ENCODE measurements at regions not wholly inside any gene's neighbourhood (a gene's known extent, or its start where the extent isn't known, plus 50 kb on each side); places are given as distances from the start of the nearest gene placed in this dataset.

DNA sequence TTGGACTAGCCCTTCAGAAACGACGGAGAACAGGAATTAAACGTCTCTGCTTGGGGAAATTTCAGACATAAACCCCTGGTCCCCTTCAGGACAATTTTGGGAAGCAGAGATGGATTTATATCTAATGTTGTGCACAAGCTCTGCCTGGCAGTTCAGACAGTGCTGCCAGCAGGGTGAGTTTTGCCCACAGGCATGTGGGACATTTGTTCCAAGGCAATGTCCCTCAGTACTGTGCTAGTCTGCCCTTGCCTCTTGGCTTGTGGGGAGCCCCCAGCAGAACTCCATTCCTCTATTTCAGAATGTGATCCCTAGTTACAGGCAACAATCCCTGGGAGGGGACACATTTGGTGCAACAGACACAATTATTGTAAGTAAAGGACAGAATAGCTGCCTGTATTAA is 76.5 kb upstream of the GPR12 start:
- no peak overlapping the region for H2BK120ac ChIP-seq (replicated peaks; ENCODE audit: low read depth, low read length)
- H2AK5ac ChIP-seq (ENCODE audit: low read depth, low read length), result no peak overlapping the region
- H4K20me1 ChIP-seq (replicated peaks in 1 of 2; ENCODE audit: control insufficient read depth in 1 of 2, insufficient read depth in 2 of 2, low read length in 2 of 2), result no peaks in the 10 kb centered on the region
- no peak overlapping the region for H3K4ac ChIP-seq (replicated peaks; ENCODE audit: insufficient read length, low read depth, low read length)
- H3K9me3 ChIP-seq (ENCODE audit: insufficient read depth in 2 of 2, low read depth in 1 of 2, low read length in 1 of 2), result peaks cover 4% of the 10 kb centered on the region in 2 experiments; a peak in 2 of 4 replicates
- peaks cover 0 to 4% (median 0%) of the 10 kb centered on the region in 4 experiments; a peak in 2 of 7 replicates for H3K4me1 ChIP-seq (replicated peaks in 1 of 4; ENCODE audit: control insufficient read depth in 3 of 4, insufficient read depth in 4 of 4, low read length in 3 of 4)
- no peak overlapping the region for H2BK15ac ChIP-seq (ENCODE audit: low read length)
- CTCF ChIA-PET (ENCODE audit: partially characterized antibody), result no interaction called here
- POLR2A ChIA-PET (ENCODE audit: partially characterized antibody), result no interaction called here
- no peak overlapping the region for H3K23ac ChIP-seq (ENCODE audit: insufficient read length)
- WGBS, 2 experiments (ENCODE audit: extremely low coverage in 1 of 2, insufficient coverage in 1 of 2, insufficient read length in 1 of 2, insufficient replicate concordance in 2 of 2, low coverage in 1 of 2, low lambda C conversion rate in 2 of 2, missing lambda C conversion rate in 1 of 2), result 91% methylated on average over 3 of the region's 3 CpGs; no CpG with 5 or more reads in 1 of the 2 experiments
- no peak overlapping the region for H4K5ac ChIP-seq (ENCODE audit: insufficient read length, low read depth, low read length)
- H3K36me3 ChIP-seq (ENCODE audit: control insufficient read depth in 2 of 4, insufficient read depth in 4 of 4, low read length in 3 of 4), result no peaks in the 10 kb centered on the region
- H3K27ac ChIP-seq (ENCODE audit: low read depth, low read length), result no peak overlapping the region
- no peak overlapping the region for H3K4me2 ChIP-seq (ENCODE audit: insufficient read depth in 1 of 2, low read depth in 2 of 2, low read length in 2 of 2)
- no peaks in the 10 kb centered on the region for H3K79me2 ChIP-seq (ENCODE audit: control insufficient read depth in 1 of 2, insufficient read depth in 2 of 2, low read length in 2 of 2)
- H2BK5ac ChIP-seq (ENCODE audit: low read depth, low read length), result no peak overlapping the region
- FAIRE-seq (no peak), DNase-seq (ENCODE audit: low read depth in 1 of 2, low spot score in 2 of 2) (no peak)
- no peak overlapping the region for H3K18ac ChIP-seq (ENCODE audit: extremely low read depth, low read length)
- no peak overlapping the region for H4K91ac ChIP-seq (replicated peaks; ENCODE audit: insufficient read length, low read length)
- H3K56ac ChIP-seq (replicated peaks; ENCODE audit: insufficient read length, low read depth, low read length), result no peak overlapping the region
- no peak overlapping the region for H3K4me3 ChIP-seq (ENCODE audit: extremely low read depth in 1 of 4, insufficient read depth in 2 of 4, low read depth in 3 of 4, low read length in 4 of 4)
- no peak overlapping the region for H3K9ac ChIP-seq (replicated peaks in 1 of 4; ENCODE audit: extremely low read depth in 1 of 4, low read depth in 3 of 4, low read length in 3 of 4)
- H3K79me1 ChIP-seq (ENCODE audit: low read depth, low read length), result no peaks in the 10 kb centered on the region
- H4K8ac ChIP-seq (ENCODE audit: extremely low read depth, insufficient read depth, low read length), result no peak overlapping the region
- no peaks in the 10 kb centered on the region for H3K23me2 ChIP-seq (ENCODE audit: low read depth, low read length)
- no peak overlapping the region for H2BK12ac ChIP-seq (ENCODE audit: low read depth, low read length)
- no peaks in the 10 kb centered on the region for H3K27me3 ChIP-seq (replicated peaks in 1 of 4; ENCODE audit: control insufficient read depth in 3 of 4, extremely low read depth in 1 of 4, insufficient read depth in 3 of 4, low read length in 3 of 4)
- H3K14ac ChIP-seq (ENCODE audit: insufficient read length), result no peak overlapping the region
- H2BK20ac ChIP-seq (ENCODE audit: low read length), result no peak overlapping the region
- H2AFZ ChIP-seq (ENCODE audit: low read length), result no peak overlapping the region
- TF ChIP-seq, protein P1, sequence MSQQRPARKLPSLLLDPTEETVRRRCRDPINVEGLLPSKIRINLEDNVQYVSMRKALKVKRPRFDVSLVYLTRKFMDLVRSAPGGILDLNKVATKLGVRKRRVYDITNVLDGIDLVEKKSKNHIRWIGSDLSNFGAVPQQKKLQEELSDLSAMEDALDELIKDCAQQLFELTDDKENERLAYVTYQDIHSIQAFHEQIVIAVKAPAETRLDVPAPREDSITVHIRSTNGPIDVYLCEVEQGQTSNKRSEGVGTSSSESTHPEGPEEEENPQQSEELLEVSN (IDR thresholded peaks at IDR 0.05), result no peak
- TF ChIP-seq JUND (IDR thresholded peaks at IDR 0.05; ENCODE audit: low read length) (no peak), TEAD4 (IDR thresholded peaks at IDR 0.05; ENCODE audit: low read depth, low read length) (no peak), RNF2 (IDR thresholded peaks at IDR 0.05; ENCODE audit: borderline replicate concordance, low read depth, low read length, missing control alignments, poor library complexity, severe bottlenecking) (no peak), CHD1 (IDR thresholded peaks at IDR 0.05; ENCODE audit: low read depth, low read length) (no peak)

All from H1 (cell line).